ENCODE measurements at regions not wholly inside any gene's neighbourhood (a gene's known extent, or its start where the extent isn't known, plus 50 kb on each side); places are given as distances from the start of the nearest gene placed in this dataset.

DNA sequence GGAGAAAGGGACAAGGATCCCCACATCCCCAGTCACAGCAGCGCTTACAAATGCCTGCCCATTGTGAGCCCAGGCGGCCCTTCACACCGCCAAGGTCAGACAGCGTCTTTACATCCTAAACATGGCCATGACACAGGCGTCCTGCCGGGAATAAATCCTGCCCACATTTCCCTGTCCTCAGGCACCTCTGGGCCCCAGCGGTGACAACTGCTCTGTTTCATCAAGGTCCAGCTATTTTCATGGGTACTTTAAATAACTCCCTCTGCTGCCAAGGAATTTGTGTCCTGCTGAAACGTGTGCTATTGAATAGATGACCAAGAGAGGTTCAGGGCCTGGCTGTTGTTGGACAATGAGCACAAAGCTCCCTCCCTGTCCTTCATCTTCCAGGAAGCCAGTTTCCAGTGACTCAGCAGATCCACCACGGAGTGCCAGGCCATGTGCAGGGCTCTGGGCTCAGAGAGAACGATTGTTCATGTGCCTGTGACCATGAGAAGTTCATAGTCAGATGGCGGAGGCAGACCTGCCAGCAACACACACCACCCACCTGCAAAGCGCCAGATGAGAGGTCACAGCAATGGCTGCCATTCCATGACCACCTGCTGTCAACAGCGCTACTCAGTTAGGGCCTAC is 195.8 kb downstream of the MATN1 start:
- TF ChIP-seq, protein P1, sequence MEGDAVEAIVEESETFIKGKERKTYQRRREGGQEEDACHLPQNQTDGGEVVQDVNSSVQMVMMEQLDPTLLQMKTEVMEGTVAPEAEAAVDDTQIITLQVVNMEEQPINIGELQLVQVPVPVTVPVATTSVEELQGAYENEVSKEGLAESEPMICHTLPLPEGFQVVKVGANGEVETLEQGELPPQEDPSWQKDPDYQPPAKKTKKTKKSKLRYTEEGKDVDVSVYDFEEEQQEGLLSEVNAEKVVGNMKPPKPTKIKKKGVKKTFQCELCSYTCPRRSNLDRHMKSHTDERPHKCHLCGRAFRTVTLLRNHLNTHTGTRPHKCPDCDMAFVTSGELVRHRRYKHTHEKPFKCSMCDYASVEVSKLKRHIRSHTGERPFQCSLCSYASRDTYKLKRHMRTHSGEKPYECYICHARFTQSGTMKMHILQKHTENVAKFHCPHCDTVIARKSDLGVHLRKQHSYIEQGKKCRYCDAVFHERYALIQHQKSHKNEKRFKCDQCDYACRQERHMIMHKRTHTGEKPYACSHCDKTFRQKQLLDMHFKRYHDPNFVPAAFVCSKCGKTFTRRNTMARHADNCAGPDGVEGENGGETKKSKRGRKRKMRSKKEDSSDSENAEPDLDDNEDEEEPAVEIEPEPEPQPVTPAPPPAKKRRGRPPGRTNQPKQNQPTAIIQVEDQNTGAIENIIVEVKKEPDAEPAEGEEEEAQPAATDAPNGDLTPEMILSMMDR (conservative IDR thresholded peaks at IDR 0.05; ENCODE audit: low read length), result no peak
- TF ChIP-seq EZH2phosphoT487 (IDR thresholded peaks at IDR 0.05; ENCODE audit: borderline replicate concordance), result no peak
